ENCODE measurements at regions not wholly inside any gene's neighbourhood (a gene's known extent, or its start where the extent isn't known, plus 50 kb on each side); places are given as distances from the start of the nearest gene placed in this dataset.

GRCh38 chr2:19846567-19846966 lies 55.2 kb downstream of the TTC32 start:
- no peak overlapping the region for H3K4me3 ChIP-seq (ENCODE audit: low read length in 2 of 2)
- H3K36me3 ChIP-seq (ENCODE audit: control insufficient read depth in 2 of 2, insufficient read depth in 2 of 2, low read length in 2 of 2), result no peaks in the 10 kb centered on the region
- no peak overlapping the region for H3K9ac ChIP-seq (ENCODE audit: low read length in 2 of 2)
- peaks cover 0 to 6% of the 10 kb centered on the region in 2 donors for H3K27me3 ChIP-seq (ENCODE audit: control insufficient read depth in 1 of 2, insufficient read depth in 2 of 2, low read length in 2 of 2)
- no peaks in the 10 kb centered on the region for H3K4me1 ChIP-seq (ENCODE audit: control insufficient read depth, insufficient read depth, low read length)
- no peaks in the 10 kb centered on the region for H3K9me3 ChIP-seq (ENCODE audit: control insufficient read depth in 2 of 2, low read length in 2 of 2)
- no peak overlapping the region for H3K27ac ChIP-seq (ENCODE audit: low read length)

DNA sequence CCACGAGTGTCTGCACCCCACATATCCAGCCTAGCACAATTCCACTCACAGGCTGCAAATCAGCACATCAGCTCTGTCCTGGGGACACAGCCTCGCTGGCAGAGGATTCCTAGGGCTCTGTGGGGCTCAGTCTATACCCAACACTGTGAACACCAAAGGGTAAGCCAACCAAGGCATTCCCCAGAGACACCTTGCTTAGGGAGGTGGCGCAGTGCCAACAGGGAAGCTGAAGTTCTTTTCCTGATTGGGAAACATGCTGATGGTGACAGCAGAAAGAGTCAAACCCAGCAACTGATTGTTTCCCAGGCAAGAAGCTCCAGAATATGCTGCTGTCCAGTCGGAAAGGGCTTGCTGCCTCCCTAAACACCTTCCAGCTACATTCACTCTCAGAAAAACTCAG lies 55.8 kb downstream of the TTC32 start:
- Histone ChIP-seq H3K9ac (ENCODE audit: low read length in 2 of 2) (no peak overlapping the region), H3K36me3 (ENCODE audit: control insufficient read depth in 2 of 2, insufficient read depth in 2 of 2, low read length in 2 of 2) (no peaks in the 10 kb centered on the region), H3K9me3 (ENCODE audit: control insufficient read depth in 2 of 2, low read length in 2 of 2) (no peaks in the 10 kb centered on the region), H3K27ac (ENCODE audit: low read length) (no peak overlapping the region), H3K4me3 (ENCODE audit: low read length in 2 of 2) (no peak overlapping the region), H3K27me3 (ENCODE audit: control insufficient read depth in 1 of 2, insufficient read depth in 2 of 2, low read length in 2 of 2) (peaks cover 0 to 6% of the 10 kb centered on the region in 2 donors), H3K4me1 (ENCODE audit: control insufficient read depth, insufficient read depth, low read length) (no peaks in the 10 kb centered on the region)

- Histone ChIP-seq H3K9ac (ENCODE audit: low read length in 2 of 2) (no peak overlapping the region), H3K4me3 (ENCODE audit: low read length in 2 of 2) (no peak overlapping the region), H3K4me1 (ENCODE audit: control insufficient read depth, insufficient read depth, low read length) (no peaks in the 10 kb centered on the region), H3K36me3 (ENCODE audit: control insufficient read depth in 2 of 2, insufficient read depth in 2 of 2, low read length in 2 of 2) (no peaks in the 10 kb centered on the region), H3K9me3 (ENCODE audit: control insufficient read depth in 2 of 2, low read length in 2 of 2) (no peaks in the 10 kb centered on the region), H3K27me3 (ENCODE audit: control insufficient read depth in 1 of 2, insufficient read depth in 2 of 2, low read length in 2 of 2) (peaks cover 0 to 6% of the 10 kb centered on the region in 2 donors), H3K27ac (ENCODE audit: low read length) (no peak overlapping the region)
Observed at GRCh38 chr2:19845323-19845920, 56.4 kb downstream of the TTC32 start.

- Histone ChIP-seq H3K27ac (ENCODE audit: low read length) (no peak overlapping the region), H3K9me3 (ENCODE audit: control insufficient read depth in 2 of 2, low read length in 2 of 2) (no peaks in the 10 kb centered on the region), H3K36me3 (ENCODE audit: control insufficient read depth in 2 of 2, insufficient read depth in 2 of 2, low read length in 2 of 2) (no peaks in the 10 kb centered on the region), H3K4me3 (ENCODE audit: low read length in 2 of 2) (no peak overlapping the region), H3K9ac (ENCODE audit: low read length in 2 of 2) (no peak overlapping the region), H3K27me3 (ENCODE audit: control insufficient read depth in 1 of 2, insufficient read depth in 2 of 2, low read length in 2 of 2) (peaks cover 0 to 6% of the 10 kb centered on the region in 2 donors), H3K4me1 (ENCODE audit: control insufficient read depth, insufficient read depth, low read length) (no peaks in the 10 kb centered on the region)
Observed at GRCh38 chr2:19844750-19845149, 57.0 kb downstream of the TTC32 start.

- Histone ChIP-seq H3K9ac (ENCODE audit: low read length in 2 of 2) (no peak overlapping the region), H3K4me3 (ENCODE audit: low read length in 2 of 2) (no peak overlapping the region), H3K9me3 (ENCODE audit: control insufficient read depth in 2 of 2, low read length in 2 of 2) (no peaks in the 10 kb centered on the region), H3K4me1 (ENCODE audit: control insufficient read depth, insufficient read depth, low read length) (no peaks in the 10 kb centered on the region), H3K36me3 (ENCODE audit: control insufficient read depth in 2 of 2, insufficient read depth in 2 of 2, low read length in 2 of 2) (no peaks in the 10 kb centered on the region), H3K27me3 (ENCODE audit: control insufficient read depth in 1 of 2, insufficient read depth in 2 of 2, low read length in 2 of 2) (peaks cover 0 to 6% of the 10 kb centered on the region in 2 donors), H3K27ac (ENCODE audit: low read length) (no peak overlapping the region)
Observed at GRCh38 chr2:19843992-19844515, 57.7 kb downstream of the TTC32 start.

GRCh38 chr2:19841918-19842693 lies 59.7 kb downstream of the TTC32 start:
- peaks cover 0 to 6% of the 10 kb centered on the region in 2 donors for H3K27me3 ChIP-seq (ENCODE audit: control insufficient read depth in 1 of 2, insufficient read depth in 2 of 2, low read length in 2 of 2)
- no peak overlapping the region for H3K27ac ChIP-seq (ENCODE audit: low read length)
- no peak overlapping the region for H3K9ac ChIP-seq (ENCODE audit: low read length in 2 of 2)
- no peaks in the 10 kb centered on the region for H3K36me3 ChIP-seq (ENCODE audit: control insufficient read depth in 2 of 2, insufficient read depth in 2 of 2, low read length in 2 of 2)
- H3K9me3 ChIP-seq (ENCODE audit: control insufficient read depth in 2 of 2, low read length in 2 of 2), result no peaks in the 10 kb centered on the region
- no peak overlapping the region for H3K4me3 ChIP-seq (ENCODE audit: low read length in 2 of 2)
- no peaks in the 10 kb centered on the region for H3K4me1 ChIP-seq (ENCODE audit: control insufficient read depth, insufficient read depth, low read length)

DNA sequence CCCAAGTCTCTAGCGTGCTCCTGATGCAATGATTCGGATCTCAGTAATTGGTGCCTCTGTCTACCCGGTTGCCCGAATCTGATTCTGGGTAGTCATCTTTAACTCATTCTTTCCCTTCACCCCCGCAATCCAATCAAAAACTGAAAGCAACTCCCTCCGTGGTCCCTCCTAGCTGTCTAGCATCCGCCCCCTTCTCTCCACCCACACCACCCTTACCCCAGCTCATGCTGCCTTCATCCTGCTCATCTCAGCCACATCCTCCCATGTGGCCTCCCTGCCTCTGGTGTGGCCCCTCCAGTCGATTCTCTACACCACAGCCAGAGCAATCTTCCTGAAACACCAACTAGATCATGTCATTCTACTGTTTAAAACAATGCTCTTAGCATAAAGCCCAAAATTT lies 62.3 kb downstream of the TTC32 start:
- Histone ChIP-seq H3K4me1 (ENCODE audit: control insufficient read depth, insufficient read depth, low read length) (peaks cover 11% of the 10 kb centered on the region), H3K4me3 (ENCODE audit: low read length in 2 of 2) (no peak overlapping the region), H3K9ac (ENCODE audit: low read length in 2 of 2) (no peak overlapping the region), H3K27me3 (ENCODE audit: control insufficient read depth in 1 of 2, insufficient read depth in 2 of 2, low read length in 2 of 2) (no peaks in the 10 kb centered on the region), H3K27ac (ENCODE audit: low read length) (no peak overlapping the region), H3K9me3 (ENCODE audit: control insufficient read depth in 2 of 2, low read length in 2 of 2) (no peaks in the 10 kb centered on the region), H3K36me3 (ENCODE audit: control insufficient read depth in 2 of 2, insufficient read depth in 2 of 2, low read length in 2 of 2) (no peaks in the 10 kb centered on the region)

GRCh38 chr2:19838616-19839015 lies 63.2 kb downstream of the TTC32 start:
- H3K4me3 ChIP-seq (ENCODE audit: low read length in 2 of 2), result no peak overlapping the region
- H3K36me3 ChIP-seq (ENCODE audit: control insufficient read depth in 2 of 2, insufficient read depth in 2 of 2, low read length in 2 of 2), result no peaks in the 10 kb centered on the region
- H3K27ac ChIP-seq (ENCODE audit: low read length), result no peak overlapping the region
- no peak overlapping the region for H3K9ac ChIP-seq (ENCODE audit: low read length in 2 of 2)
- peaks cover 11% of the 10 kb centered on the region for H3K4me1 ChIP-seq (ENCODE audit: control insufficient read depth, insufficient read depth, low read length)
- no peaks in the 10 kb centered on the region for H3K27me3 ChIP-seq (ENCODE audit: control insufficient read depth in 1 of 2, insufficient read depth in 2 of 2, low read length in 2 of 2)
- no peaks in the 10 kb centered on the region for H3K9me3 ChIP-seq (ENCODE audit: control insufficient read depth in 2 of 2, low read length in 2 of 2)

GRCh38 chr2:19837235-19837766 lies 64.5 kb downstream of the TTC32 start:
- H3K4me3 ChIP-seq (ENCODE audit: low read length in 2 of 2), result no peak overlapping the region
- H3K27me3 ChIP-seq (ENCODE audit: control insufficient read depth in 1 of 2, insufficient read depth in 2 of 2, low read length in 2 of 2), result no peaks in the 10 kb centered on the region
- H3K27ac ChIP-seq (ENCODE audit: low read length), result no peak overlapping the region
- no peaks in the 10 kb centered on the region for H3K36me3 ChIP-seq (ENCODE audit: control insufficient read depth in 2 of 2, insufficient read depth in 2 of 2, low read length in 2 of 2)
- H3K9ac ChIP-seq (ENCODE audit: low read length in 2 of 2), result no peak overlapping the region
- no peaks in the 10 kb centered on the region for H3K9me3 ChIP-seq (ENCODE audit: control insufficient read depth in 2 of 2, low read length in 2 of 2)
- H3K4me1 ChIP-seq (ENCODE audit: control insufficient read depth, insufficient read depth, low read length), result peaks cover 11% of the 10 kb centered on the region

DNA sequence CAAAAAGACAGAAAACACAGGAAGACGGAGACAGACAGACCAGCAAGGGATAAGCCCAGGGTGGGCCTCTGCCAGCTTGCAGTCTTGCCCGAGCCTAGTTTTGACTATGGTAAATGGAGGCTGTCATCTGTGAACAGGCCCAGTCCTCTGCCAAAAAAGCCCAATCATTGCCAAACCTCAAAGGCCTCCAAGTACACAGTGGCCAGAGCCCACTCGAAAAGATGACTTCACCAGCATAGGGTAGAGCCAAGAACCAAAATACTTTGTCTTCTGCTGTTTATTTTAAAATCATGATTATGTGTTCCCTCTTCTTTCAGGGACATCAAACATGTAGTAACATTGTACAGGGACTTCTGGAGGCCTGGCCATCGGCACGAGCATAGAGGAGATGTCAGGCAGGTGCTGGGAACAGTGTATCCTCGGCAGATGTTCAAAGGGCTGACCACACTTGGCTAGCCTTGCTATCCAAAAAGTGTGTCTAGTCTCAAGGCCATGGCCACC lies 66.0 kb downstream of the TTC32 start:
- H3K4me1 ChIP-seq (ENCODE audit: control insufficient read depth, insufficient read depth, low read length), result peaks cover 11% of the 10 kb centered on the region
- no peak overlapping the region for H3K9ac ChIP-seq (ENCODE audit: low read length in 2 of 2)
- H3K27me3 ChIP-seq (ENCODE audit: control insufficient read depth in 1 of 2, insufficient read depth in 2 of 2, low read length in 2 of 2), result no peaks in the 10 kb centered on the region
- H3K9me3 ChIP-seq (ENCODE audit: control insufficient read depth in 2 of 2, low read length in 2 of 2), result no peaks in the 10 kb centered on the region
- no peak overlapping the region for H3K4me3 ChIP-seq (ENCODE audit: low read length in 2 of 2)
- no peak overlapping the region for H3K27ac ChIP-seq (ENCODE audit: low read length)
- no peaks in the 10 kb centered on the region for H3K36me3 ChIP-seq (ENCODE audit: control insufficient read depth in 2 of 2, insufficient read depth in 2 of 2, low read length in 2 of 2)
